Glomerular endothelial cell (primary cell): ENCODE measurements at regions not wholly inside any gene's neighbourhood (a gene's known extent, or its start where the extent isn't known, plus 50 kb on each side); places are given as distances from the start of the nearest gene placed in this dataset.

Experiments used
- DNase-seq: peaks from one replicate; pipeline ENCODE4 v3.0.0-alpha.2; 2011; ENCODE audit warnings: low read depth, low spot score; ENCODE audit errors: extremely low read depth

- no peak for DNase-seq
Observed at GRCh38 chr1:55347041-55347440, 131.9 kb upstream of the USP24 start.

DNA sequence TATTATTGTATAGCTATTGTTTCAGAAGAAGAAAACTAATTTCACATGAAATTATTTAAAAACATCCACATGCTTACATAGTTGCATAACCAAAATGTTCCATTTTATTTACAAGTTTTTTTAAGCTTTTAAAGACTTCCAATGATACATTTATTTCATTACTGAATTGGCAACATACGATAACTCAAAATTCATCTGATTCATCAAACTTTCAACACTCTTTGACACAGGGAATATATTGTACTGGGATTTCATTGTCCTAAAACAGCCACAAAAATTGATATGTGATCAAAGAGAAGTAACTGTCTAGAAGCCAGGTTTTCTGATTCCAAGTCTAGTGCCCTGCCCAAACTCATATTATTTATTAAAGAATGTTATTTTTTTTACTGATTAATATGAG, 131.4 kb upstream of the USP24 start:
- no peak for DNase-seq

DNA sequence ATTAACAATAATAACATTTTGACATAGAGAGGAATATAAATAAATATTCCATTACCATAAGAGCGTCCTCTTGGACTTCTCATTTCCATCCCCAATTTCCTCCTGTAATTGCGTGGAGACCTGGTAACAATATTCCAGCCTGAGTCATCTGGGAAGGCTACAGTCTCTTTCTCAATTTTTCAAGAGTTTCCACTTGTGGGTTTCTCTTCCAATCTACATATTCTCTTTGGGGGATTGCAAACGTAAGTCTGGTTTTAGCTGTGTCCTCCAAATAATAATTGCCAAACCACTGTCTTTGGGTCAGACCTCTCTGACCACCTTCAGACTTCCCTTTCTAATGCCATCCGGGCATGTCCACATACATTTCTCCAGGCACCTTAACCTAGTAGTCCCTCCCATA, 124.5 kb upstream of the USP24 start:
- DNase-seq: no peak

- DNase-seq: no peak
Observed at GRCh38 chr1:55338448-55338820, 123.3 kb upstream of the USP24 start.

GRCh38 chr1:55337801-55338447, 122.8 kb upstream of the USP24 start:
- peak; percentile 65 for DNase-seq

GRCh38 chr1:55334797-55335196, 119.6 kb upstream of the USP24 start:
- DNase-seq: no peak

DNA sequence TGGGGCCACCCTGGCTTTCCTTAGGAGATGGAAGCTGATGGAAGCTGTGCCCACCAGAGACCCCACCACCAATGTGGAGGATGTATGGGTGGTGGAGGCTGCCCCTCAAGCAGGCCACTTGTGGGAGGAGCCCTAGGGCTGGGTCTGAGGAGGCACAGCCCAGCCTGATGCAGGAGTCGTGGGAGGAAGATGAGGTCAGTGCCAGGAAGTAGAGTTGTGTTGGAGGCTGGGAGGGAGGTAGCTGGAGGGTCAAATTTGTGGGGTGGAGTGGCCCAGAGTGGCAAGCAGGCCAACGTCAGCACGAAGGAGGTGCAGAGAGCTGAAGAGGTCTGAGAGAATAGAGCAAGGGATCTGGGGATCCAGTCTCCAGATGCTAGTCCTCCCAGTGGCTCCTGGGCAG, 119.0 kb upstream of the USP24 start:
- DNase-seq: no peak

GRCh38 chr1:55333461-55333860, 118.3 kb upstream of the USP24 start:
- DNase-seq: no peak

GRCh38 chr1:55331351-55331750, 116.2 kb upstream of the USP24 start:
- DNase-seq: no peak

GRCh38 chr1:55329808-55330432, 114.8 kb upstream of the USP24 start:
- DNase-seq: no peak

DNA sequence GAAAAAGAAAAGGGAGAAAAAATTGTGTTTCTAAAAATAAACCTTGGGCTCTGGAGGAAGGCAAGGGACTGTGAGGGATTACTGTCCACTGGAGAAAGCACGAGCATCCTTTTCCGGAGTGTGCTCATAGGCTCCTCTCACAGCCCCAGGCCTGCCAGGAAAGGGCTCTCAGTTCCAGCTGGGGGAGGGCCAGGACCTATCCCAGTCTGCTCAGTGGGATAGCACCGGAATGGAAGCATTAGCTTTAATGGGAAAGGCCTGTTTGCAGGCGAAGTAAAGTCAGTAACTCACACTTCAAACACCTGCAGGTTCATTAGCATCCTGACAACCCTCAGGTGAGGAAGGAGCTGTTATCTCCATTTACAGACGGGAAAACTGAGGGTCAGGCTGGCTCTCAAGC, 113.9 kb upstream of the USP24 start:
- no peak for DNase-seq

GRCh38 chr1:55326496-55327243, 111.5 kb upstream of the USP24 start:
- DNase-seq: no peak

DNA sequence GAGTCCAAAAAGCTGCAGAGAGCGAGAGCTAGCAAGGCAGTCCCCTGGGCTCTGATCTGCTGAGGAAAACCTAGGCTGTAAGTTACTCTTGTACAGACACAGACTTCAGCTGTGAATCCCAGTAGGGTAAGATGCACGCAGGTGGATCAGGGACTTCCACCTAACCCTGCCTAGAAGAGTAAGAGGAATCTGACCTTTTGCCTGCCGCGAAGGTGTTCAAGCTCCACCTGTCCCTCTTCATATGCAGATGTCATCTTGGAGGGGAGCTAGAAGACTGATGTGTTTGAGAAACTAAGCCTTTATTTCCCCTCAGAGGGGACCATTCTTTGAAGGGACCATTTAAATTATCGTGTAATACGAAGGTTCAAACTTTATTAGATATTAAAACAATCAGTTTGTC, 108.6 kb upstream of the USP24 start:
- DNase-seq: no peak

GRCh38 chr1:55322842-55323241, 107.7 kb upstream of the USP24 start:
- DNase-seq: no peak

GRCh38 chr1:55321942-55322341, 106.8 kb upstream of the USP24 start:
- DNase-seq: no peak

- DNase-seq: no peak
Observed at GRCh38 chr1:55320891-55321290, 105.7 kb upstream of the USP24 start.

DNA sequence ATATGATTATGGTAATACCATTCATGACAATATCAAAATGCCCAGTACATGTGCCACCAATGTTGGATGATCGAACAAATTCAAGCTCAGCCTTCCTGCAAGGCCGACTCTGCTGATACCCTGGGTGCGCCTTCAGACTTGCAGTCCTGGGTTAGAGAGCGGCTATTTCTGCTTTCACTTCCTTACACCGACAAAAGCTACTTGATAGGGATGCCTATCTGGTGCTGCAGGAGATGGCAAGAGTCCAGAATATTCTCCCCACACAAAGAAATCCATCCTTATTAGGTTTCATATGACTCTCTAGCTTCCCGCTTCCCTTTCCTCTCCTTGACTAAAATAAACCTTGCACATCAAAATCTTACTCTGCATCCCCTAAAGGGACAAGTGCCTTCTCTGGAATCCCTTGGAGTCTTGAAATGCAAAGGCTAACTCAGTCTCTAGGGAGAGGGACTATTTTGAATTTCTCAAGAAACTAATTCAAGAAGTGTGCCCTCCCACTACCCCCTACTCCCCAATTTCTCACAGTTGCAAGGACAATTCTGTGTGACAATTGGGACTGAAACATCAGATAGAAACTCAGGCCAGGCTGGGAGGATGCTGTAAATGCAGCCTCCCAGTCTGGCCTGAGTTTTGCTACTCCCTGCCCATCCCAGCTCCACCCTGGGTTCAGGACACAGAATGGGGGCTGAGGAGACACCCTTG, 103.1 kb upstream of the USP24 start:
- DNase-seq: peak; percentile 78

DNA sequence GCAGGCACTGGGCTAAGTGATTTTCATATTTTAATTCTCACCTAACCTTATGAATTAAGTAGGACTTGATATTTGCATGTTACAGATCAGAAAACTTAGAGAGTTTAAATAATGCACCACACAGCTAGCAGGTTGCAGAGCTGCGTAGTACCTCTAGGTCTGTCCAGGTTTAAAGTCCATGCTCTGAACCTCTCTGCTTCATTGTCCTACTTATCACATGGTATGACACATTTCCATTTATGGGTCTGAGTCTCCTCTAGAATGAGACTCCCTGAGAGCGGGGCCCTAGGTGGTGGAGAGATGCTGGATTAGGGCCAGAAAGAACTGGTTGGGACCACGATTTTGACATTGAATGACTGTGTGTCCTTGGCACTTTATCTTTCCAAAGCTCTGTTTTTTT, 102.5 kb upstream of the USP24 start:
- no peak for DNase-seq

DNA sequence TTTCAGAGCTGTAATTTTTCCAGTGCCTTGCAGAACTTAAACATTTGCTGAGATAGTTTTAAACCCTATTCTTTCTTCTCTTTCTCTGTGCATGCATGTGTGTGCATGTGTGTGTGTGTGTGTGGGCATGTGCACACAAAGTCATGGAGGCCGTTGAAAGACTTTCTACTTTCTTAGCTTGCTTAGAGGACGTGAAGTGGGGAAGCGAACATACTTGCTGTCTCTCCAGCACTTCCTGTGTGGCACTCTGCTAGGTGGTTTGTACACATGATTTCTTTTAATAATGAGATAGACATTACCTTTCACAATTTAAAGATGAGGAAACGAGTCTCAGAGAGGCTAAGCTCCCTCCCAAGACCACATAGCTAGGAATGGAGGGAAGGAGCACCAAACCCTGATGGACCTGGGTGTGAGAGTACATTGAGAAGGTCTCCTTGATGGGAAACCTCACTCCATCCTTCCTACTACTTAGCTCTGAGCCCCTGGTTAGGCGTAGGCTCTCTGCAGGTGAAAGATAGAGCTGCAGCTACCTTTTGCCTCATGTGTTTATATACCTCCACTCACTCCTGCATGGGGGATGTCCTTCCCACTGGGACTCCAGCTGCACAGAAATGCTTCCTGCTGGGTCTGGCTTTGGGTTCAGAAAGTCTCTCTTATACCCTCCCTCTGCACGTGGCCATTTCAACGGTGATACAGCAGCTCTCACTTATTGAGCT, 101.9 kb upstream of the USP24 start:
- DNase-seq: no peak

GRCh38 chr1:55316502-55316901, 101.3 kb upstream of the USP24 start:
- no peak for DNase-seq

GRCh38 chr1:55315552-55315951, 100.4 kb upstream of the USP24 start:
- DNase-seq: no peak
